ENCODE measurements at regions not wholly inside any gene's neighbourhood (a gene's known extent, or its start where the extent isn't known, plus 50 kb on each side); places are given as distances from the start of the nearest gene placed in this dataset.

- no peak for TF ChIP-seq CTCF (conservative IDR thresholded peaks at IDR 0.05 in 1 of 2, IDR thresholded peaks at IDR 0.05 in 1 of 2; ENCODE audit: extremely low read depth in 1 of 2, insufficient read depth in 1 of 2, low read depth in 1 of 2, low read length in 2 of 2)
- TF ChIP-seq EZH2 (IDR thresholded peaks at IDR 0.05; ENCODE audit: borderline replicate concordance, low read length), result no peak
Measured at GRCh38 chr3:18237251-18238005, 187.7 kb downstream of the SATB1 start.
